Left hindlimb (tissue), 1 donor: ENCODE measurements at regions not wholly inside any gene's neighbourhood (a gene's known extent, or its start where the extent isn't known, plus 50 kb on each side); places are given as distances from the start of the nearest gene placed in this dataset.

Experiments
- DNase-seq: peaks from one replicate; pipeline ENCODE4 v3.0.0-alpha.2; 2018

DNA sequence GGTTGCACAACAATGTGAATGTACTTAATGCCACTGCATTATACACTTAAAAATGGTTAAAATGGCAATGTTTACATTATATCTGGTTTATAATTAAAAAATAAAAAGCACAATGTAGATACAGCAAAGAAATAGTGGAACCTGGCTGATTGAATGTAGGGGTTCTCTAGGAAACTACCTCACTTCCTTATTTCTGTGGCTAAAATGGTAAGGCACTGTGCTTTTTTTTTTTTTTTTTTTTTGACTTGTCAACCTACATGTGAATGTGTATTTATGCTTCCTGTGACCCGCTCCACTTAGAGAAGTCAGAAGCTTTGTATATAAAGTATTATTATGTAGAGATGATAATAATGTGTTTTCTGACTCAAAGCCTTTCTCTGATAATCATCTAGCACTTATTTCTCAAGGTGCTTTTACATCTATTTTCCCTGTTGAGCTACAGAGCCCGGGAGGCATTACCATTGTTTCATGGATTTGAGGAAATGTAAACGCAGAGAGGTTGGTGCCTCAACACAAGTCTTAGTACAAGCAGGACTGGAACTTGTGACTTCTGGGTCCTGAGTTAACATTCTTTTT lies 55.0 kb downstream of the SOX4 start:
- DNase-seq = no peak

GRCh38 chr6:21653323-21653722 lies 59.8 kb downstream of the SOX4 start:
- no peak for DNase-seq

DNA sequence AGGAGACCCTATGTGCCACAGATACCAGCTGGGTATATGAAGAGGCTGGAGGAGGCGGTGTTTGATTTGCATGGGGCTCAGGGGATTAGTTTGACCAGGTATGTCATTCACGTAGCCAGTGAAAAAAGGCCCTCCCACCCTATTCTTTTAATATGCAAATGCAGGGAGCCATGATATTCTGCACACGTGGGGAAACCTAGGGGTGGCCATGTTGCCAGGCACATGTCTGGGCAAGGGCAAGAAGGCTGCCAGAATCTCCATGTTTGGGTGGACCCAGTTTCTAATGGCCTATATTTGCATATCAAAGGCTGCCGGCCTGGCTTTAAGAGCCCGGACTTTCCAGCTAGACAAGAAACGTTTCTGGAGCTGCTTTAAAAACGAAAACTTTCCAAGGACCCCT lies 60.4 kb downstream of the SOX4 start:
- DNase-seq = no peak

DNA sequence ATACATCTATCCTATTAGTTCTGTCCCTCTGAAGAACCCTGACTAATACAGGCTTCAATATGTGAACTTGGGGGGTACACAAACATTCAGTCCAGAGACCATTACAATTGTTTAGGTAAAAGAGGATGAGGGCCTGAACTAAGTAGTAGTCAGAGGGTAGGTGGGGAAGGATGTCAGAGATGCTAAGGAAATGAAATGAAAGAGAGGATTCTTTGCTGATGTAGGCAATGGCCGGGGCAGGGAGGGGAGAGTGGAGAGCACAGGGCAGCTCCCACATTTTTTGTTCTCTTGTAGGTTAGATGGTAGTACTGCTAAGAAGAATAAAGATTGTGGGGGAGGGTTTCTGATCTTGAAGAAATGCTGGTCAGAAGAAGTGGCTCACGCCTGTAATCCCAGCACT lies 60.8 kb downstream of the SOX4 start:
- no peak for DNase-seq

DNA sequence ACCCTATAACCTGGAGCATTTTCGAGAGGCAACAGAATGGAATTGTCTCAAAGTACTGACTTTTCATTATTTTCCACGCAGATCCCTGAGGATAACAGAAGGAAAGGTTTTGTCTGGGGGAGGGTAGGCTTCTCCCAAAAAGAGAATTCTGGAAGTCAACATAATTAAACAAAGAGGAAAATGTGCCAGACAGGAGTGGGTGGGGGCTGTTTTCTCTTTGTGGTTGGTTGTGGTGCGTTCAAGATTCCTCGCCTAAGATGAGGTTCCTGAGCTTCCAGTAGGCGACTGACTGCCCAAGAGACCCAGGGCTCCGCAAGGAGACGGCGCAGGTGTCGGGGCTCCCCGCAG lies 70.4 kb downstream of the SOX4 start:
- no peak for DNase-seq

GRCh38 chr6:21664314-21665109 lies 71.0 kb downstream of the SOX4 start:
- DNase-seq = peak; percentile 73

- DNase-seq = no peak
Observed at GRCh38 chr6:21665110-21665391, 71.5 kb downstream of the SOX4 start.

GRCh38 chr6:21665392-21666200 lies 72.0 kb downstream of the SOX4 start:
- peak; percentile 38 for DNase-seq

GRCh38 chr6:21666201-21666691 lies 72.7 kb downstream of the SOX4 start:
- peak; percentile 64 for DNase-seq

- DNase-seq = peak; percentile 43
Observed at GRCh38 chr6:21666853-21667681, 73.5 kb downstream of the SOX4 start.

- DNase-seq = no peak
Observed at GRCh38 chr6:21668795-21669194, 75.2 kb downstream of the SOX4 start.

DNA sequence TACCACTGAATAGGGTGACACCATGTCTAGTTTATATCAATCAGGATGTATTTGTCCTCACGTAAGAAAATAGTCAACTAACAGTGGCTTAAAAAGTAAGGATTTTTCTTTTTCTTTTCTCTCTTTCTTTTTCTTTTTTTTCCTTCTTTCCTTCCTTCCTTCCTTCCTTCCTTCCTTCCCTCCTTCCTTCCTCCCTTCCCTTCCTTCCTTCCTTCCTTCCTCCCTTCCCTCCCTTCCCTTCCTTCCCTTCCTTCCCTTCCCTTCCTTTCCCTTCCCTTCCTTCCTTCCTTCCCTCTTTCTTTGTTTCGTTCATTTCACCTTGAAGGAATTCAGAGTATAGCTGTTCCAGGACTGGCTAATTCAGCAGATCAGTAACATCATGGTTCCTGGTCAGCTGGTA lies 83.2 kb downstream of the SOX4 start:
- DNase-seq = no peak

DNA sequence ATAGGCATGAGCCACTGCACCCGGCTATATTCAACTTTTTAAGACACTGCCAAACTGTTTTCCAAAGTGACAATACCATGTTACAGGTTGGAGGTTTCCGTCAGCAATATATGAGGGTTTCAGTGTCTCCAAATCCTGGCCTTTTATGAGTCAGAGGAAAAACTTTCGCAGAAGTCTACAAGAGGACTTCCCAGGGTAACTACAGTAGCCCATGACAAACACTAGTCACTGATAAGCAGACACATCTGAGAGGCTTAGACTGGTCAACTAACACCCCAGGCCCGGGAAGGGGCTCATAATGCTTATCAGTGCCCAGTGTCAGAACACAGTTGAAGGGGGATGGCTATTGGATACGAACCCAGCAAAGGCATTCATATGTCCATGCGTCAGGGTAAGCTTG lies 85.4 kb downstream of the SOX4 start:
- no peak for DNase-seq

DNA sequence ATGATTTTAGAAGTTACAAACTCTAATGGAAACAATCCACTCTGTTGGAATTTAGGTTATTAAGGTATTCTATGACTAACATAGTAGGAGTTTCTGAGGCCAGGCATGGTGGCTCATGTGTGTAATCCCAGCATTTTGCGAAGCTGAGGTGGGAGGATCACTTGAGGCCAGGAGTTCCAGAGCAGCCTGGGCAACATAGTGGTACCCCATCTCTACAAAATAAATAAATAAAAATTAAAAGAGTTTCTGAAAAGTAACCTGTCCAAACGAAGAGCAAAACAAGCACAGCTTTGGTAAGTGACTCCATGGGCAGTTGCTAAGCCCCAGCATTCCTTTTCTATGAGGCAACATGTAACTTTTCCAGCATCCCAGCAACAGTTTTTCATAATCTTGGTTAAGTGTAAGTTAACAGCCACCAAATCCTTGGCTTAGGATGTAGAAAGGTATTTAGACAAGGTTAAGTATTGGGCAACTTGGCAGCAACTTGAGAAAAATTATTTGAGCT lies 86.3 kb downstream of the SOX4 start:
- no peak for DNase-seq

- no peak for DNase-seq
Observed at GRCh38 chr6:21680611-21681010, 87.1 kb downstream of the SOX4 start.

- no peak for DNase-seq
Observed at GRCh38 chr6:21690489-21690888, 96.9 kb downstream of the SOX4 start.

DNA sequence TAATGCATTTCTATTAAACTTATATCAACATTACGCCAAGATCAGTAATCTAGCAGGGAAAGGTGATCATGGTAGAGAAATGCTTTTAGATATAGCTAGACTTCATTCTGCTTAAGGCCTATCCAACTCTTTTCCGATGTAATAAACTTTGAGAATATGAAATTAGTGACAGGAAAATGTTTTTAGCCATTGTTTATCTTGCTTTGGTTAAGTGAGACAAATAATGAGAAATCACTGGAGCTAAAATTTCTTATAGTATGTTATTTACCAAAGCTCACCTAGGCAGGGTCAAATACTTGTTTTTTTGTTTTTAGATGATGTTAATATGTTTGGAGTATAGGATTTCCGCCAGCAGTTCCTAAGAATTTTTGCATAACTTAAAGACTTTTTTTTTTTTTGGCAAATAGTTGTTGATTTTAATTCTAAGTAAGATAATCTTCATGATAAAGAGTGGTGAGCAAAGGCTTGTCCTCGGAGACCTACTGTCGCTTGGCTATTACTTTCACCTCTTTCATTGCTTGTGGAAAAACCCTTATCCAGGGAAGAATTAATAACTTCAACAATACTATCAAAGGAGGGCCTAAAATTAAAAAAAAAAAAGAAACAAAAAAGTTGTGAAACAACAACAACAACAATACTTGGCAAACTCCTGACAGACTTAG lies 98.3 kb downstream of the SOX4 start:
- DNase-seq = no peak

DNA sequence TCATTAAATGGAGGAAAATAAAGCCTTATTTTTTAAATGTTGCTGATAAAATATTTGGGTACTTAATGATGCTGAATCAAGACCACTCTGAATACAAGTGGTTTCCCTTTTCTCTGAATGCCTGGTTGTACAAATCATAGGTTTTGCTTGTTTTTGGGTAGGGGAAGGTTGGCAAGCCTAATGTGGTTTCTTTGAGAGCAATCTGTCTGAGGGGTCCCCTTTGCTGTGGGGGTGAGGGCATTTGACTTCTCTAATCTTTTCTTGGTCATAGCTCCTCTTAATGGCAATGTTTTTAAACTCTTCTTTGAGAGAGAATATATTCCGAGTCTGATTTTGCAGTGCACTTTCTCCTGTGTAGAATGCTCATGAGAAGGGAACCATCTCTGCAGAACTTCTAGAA lies 99.2 kb downstream of the SOX4 start:
- DNase-seq = no peak

GRCh38 chr6:21694168-21694567 lies 100.6 kb downstream of the SOX4 start:
- no peak for DNase-seq

GRCh38 chr6:21707524-21708319 lies 114.2 kb downstream of the SOX4 start:
- DNase-seq = no peak

- no peak for DNase-seq
Observed at GRCh38 chr6:21708320-21708580, 114.7 kb downstream of the SOX4 start.

- DNase-seq = no peak
Observed at GRCh38 chr6:21710216-21710615, 116.7 kb downstream of the SOX4 start.
